ENCODE measurements at regions not wholly inside any gene's neighbourhood (a gene's known extent, or its start where the extent isn't known, plus 50 kb on each side); places are given as distances from the start of the nearest gene placed in this dataset.

- no peak for TF ChIP-seq CTCF (IDR thresholded peaks at IDR 0.05)
- no peak for TF ChIP-seq POLR2A (IDR thresholded peaks at IDR 0.05)
Measured at GRCh38 chr2:43010438-43011157, 215.8 kb downstream of the ZFP36L2 start.

All from body of pancreas (tissue), 4 donors.